Fibroblast of pulmonary artery (primary cell): ENCODE measurements at regions not wholly inside any gene's neighbourhood (a gene's known extent, or its start where the extent isn't known, plus 50 kb on each side); places are given as distances from the start of the nearest gene placed in this dataset.

Source experiments
- DNase-seq: peaks from one replicate; pipeline ENCODE4 v3.0.0-alpha.2; 2010; ENCODE audit warnings: low read depth
- H3K4me3 ChIP-seq: replicated peaks from 2 replicates; pipeline ENCODE4 v1.5.1; 2011; ENCODE audit warnings: low read depth, mild to moderate bottlenecking, control low read depth, low read length, moderate library complexity
- CTCF ChIP-seq: IDR thresholded peaks from 2 replicates; pipeline ENCODE4 v1.5.1; 2011; ENCODE audit warnings: mild to moderate bottlenecking, control low read depth, low read length, inconsistent platforms; ENCODE audit errors: missing control alignments

- TF ChIP-seq CTCF = no peak
- DNase-seq = no peak
- H3K4me3 ChIP-seq = no peak overlapping the region
Observed at GRCh38 chr16:9322769-9323168, 231.3 kb downstream of the HAPSTR1 start.

GRCh38 chr16:9323170-9323569 lies 231.7 kb downstream of the HAPSTR1 start:
- H3K4me3 ChIP-seq = no peak overlapping the region
- DNase-seq = no peak
- TF ChIP-seq CTCF = no peak

GRCh38 chr16:9327253-9327652 lies 235.8 kb downstream of the HAPSTR1 start:
- H3K4me3 ChIP-seq = no peak overlapping the region
- DNase-seq = no peak
- no peak for TF ChIP-seq CTCF

GRCh38 chr16:9328411-9328810 lies 237.0 kb downstream of the HAPSTR1 start:
- TF ChIP-seq CTCF = no peak
- no peak overlapping the region for H3K4me3 ChIP-seq
- DNase-seq = no peak

GRCh38 chr16:9330095-9330494 lies 238.7 kb downstream of the HAPSTR1 start:
- no peak overlapping the region for H3K4me3 ChIP-seq
- DNase-seq = no peak
- no peak for TF ChIP-seq CTCF

- no peak overlapping the region for H3K4me3 ChIP-seq
- TF ChIP-seq CTCF = no peak
- no peak for DNase-seq
Observed at GRCh38 chr16:9331503-9331902, 240.1 kb downstream of the HAPSTR1 start.

GRCh38 chr16:9332574-9333148 lies 241.2 kb downstream of the HAPSTR1 start:
- no peak overlapping the region for H3K4me3 ChIP-seq
- no peak for TF ChIP-seq CTCF
- DNase-seq = no peak
